Testis (tissue), 2 donors: ENCODE measurements at regions not wholly inside any gene's neighbourhood (a gene's known extent, or its start where the extent isn't known, plus 50 kb on each side); places are given as distances from the start of the nearest gene placed in this dataset.

Experiments used
- POLR2A ChIP-seq: fragments of 450-650 bp; IDR thresholded peaks from one replicate; pipeline ENCODE4 v1.6.1; 2017; ENCODE audit warnings: antibody characterized with exemption, mild to moderate bottlenecking, moderate library complexity
- TF ChIP-seq, protein P1 (sequence below), 3 experiments: fragments of 450-650 bp in 2 of 3; fragments of 200-600 bp in 1 of 3; sonication (generic) in 1 of 3; IDR thresholded peaks; one replicate each; pipeline ENCODE4 v1.5.1; 2016 to 2019; ENCODE audit warnings: antibody characterized with exemption in 3 of 3, mild to moderate bottlenecking in 2 of 3, moderate library complexity in 1 of 3

DNA sequence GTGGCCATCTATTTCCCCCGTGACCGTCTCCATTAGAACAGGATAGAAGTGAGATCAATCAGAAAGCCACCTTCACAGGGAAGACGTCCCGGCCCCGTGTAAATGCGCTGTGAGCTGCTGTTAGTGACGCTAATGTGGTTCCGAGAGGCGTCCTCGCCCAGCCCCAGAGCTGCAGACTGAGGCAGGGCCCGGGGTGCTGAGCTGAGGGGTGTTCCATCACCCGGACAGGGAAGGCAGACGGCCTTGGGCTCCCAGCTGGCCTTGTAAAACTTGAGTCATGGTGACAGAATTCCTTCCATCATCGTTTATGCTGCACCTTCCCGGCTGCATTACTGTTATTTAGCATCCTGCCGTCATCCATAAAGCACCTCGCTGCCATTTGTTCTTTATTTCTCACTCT is 195.3 kb upstream of the CTBP2 start:
- TF ChIP-seq POLR2A = no peak
- TF ChIP-seq, protein P1, sequence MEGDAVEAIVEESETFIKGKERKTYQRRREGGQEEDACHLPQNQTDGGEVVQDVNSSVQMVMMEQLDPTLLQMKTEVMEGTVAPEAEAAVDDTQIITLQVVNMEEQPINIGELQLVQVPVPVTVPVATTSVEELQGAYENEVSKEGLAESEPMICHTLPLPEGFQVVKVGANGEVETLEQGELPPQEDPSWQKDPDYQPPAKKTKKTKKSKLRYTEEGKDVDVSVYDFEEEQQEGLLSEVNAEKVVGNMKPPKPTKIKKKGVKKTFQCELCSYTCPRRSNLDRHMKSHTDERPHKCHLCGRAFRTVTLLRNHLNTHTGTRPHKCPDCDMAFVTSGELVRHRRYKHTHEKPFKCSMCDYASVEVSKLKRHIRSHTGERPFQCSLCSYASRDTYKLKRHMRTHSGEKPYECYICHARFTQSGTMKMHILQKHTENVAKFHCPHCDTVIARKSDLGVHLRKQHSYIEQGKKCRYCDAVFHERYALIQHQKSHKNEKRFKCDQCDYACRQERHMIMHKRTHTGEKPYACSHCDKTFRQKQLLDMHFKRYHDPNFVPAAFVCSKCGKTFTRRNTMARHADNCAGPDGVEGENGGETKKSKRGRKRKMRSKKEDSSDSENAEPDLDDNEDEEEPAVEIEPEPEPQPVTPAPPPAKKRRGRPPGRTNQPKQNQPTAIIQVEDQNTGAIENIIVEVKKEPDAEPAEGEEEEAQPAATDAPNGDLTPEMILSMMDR (IDR thresholded peaks at IDR 0.05) = no peak
